IMR-90 (cell line): ENCODE measurements at regions not wholly inside any gene's neighbourhood (a gene's known extent, or its start where the extent isn't known, plus 50 kb on each side); places are given as distances from the start of the nearest gene placed in this dataset.

Experiments used
- ATAC-seq: fragments of 200-7000 bp; cut with Tn5 transposase; 2 replicates; pipeline ENCODE4 v1.9.1; 2020; ENCODE audit warnings: low read depth, mild to moderate bottlenecking, moderate library complexity
- BruUV-seq: library from RNA; stranded (reverse); fragments of 400-500 nt; replicated peaks from 2 replicates; lab custom pipeline; 2021; lab: Mats Ljungman, UMichigan
- CTCF ChIA-PET: fragments of 300-600 bp; formaldehyde crosslinking; extraction: SDS; loops from one replicate; lab custom pipeline; 2021; ENCODE audit warnings: antibody characterized with exemption; lab: Yijun Ruan, JAX
- POLR2A ChIA-PET: fragments of 300-600 bp; sonication (Branson Sonifier 250); formaldehyde crosslinking; loops from one replicate; lab custom pipeline; 2022; ENCODE audit warnings: antibody characterized with exemption; ENCODE audit not compliant: unreplicated experiment; lab: Charles Lee
- DNase-seq: peaks from one replicate; pipeline ENCODE4 v3.0.0; 2013
- H2AFZ ChIP-seq: replicated peaks from 2 replicates; pipeline ENCODE3; 2013; ENCODE audit warnings: low read length, mild to moderate bottlenecking; ENCODE audit not compliant: poor library complexity
- H2AK5ac ChIP-seq: 2 replicates; pipeline ENCODE4 v1.6.1; 2013; ENCODE audit warnings: low read depth, low read length, inconsistent platforms
- H2AK9ac ChIP-seq: replicated peaks from 2 replicates; pipeline ENCODE3; 2013; ENCODE audit warnings: mild to moderate bottlenecking, low read depth, low read length, moderate library complexity; ENCODE audit not compliant: poor library complexity
- H2BK120ac ChIP-seq: 2 replicates; pipeline ENCODE4 v1.6.1; 2013; ENCODE audit warnings: low read depth, low read length, inconsistent platforms
- H2BK15ac ChIP-seq: 3 replicates; pipeline ENCODE4 v1.6.1; 2013; ENCODE audit warnings: low read depth, low read length, inconsistent platforms
- H2BK20ac ChIP-seq: 2 replicates; pipeline ENCODE4 v1.6.1; 2013; ENCODE audit warnings: low read depth, mild to moderate bottlenecking, inconsistent platforms, low read length, moderate library complexity
- H2BK5ac ChIP-seq: 2 replicates; pipeline ENCODE4 v1.6.1; 2013; ENCODE audit warnings: mild to moderate bottlenecking, low read depth, low read length, inconsistent platforms; ENCODE audit not compliant: poor library complexity, severe bottlenecking
- H3K14ac ChIP-seq: replicated peaks from 2 replicates; pipeline ENCODE4 v1.6.1; 2013; ENCODE audit warnings: low read depth, low read length, inconsistent platforms
- H3K18ac ChIP-seq: 2 replicates; pipeline ENCODE4 v1.6.1; 2013; ENCODE audit warnings: low read depth, low read length, control low read depth
- H3K23ac ChIP-seq: 2 replicates; pipeline ENCODE4 v1.6.1; 2013; ENCODE audit warnings: low read depth, low read length, inconsistent platforms
- H3K27ac ChIP-seq: 2 replicates; pipeline ENCODE4 v1.5.1; 2013; ENCODE audit warnings: mild to moderate bottlenecking, control low read depth, low read length; ENCODE audit not compliant: insufficient read depth
- H3K27me3 ChIP-seq: 2 replicates; pipeline ENCODE4 v1.6.1; 2013; ENCODE audit warnings: low read length; ENCODE audit not compliant: control insufficient read depth, insufficient read depth
- H3K36me3 ChIP-seq: 2 replicates; pipeline ENCODE4 v1.6.1; 2013; ENCODE audit warnings: low read length, mixed read lengths; ENCODE audit not compliant: control insufficient read depth, insufficient read depth
- H3K4ac ChIP-seq: 2 replicates; pipeline ENCODE4 v1.6.1; 2013; ENCODE audit warnings: low read depth, low read length, inconsistent platforms
- H3K4me1 ChIP-seq: 2 replicates; pipeline ENCODE4 v1.6.1; 2013; ENCODE audit warnings: low read length, mixed read lengths; ENCODE audit not compliant: control insufficient read depth, insufficient read depth
- H3K4me2 ChIP-seq: 2 replicates; pipeline ENCODE4 v1.6.1; 2013; ENCODE audit warnings: low read depth, mild to moderate bottlenecking, control low read depth, low read length, moderate library complexity
- H3K4me3 ChIP-seq: 2 replicates; pipeline ENCODE4 v1.5.1; 2013; ENCODE audit warnings: low read depth, mild to moderate bottlenecking, control low read depth, low read length, moderate library complexity; ENCODE audit not compliant: insufficient read depth
- H3K56ac ChIP-seq: 2 replicates; pipeline ENCODE4 v1.6.1; 2013; ENCODE audit warnings: low read length, inconsistent platforms; ENCODE audit not compliant: insufficient read depth; ENCODE audit errors: extremely low read depth
- H3K79me1 ChIP-seq, 2 experiments: 2 replicates each; pipeline ENCODE4 v1.6.1; 2013; ENCODE audit warnings: low read length in 2 of 2, inconsistent platforms in 1 of 2, low read depth in 1 of 2
- H3K9ac ChIP-seq: 2 replicates; pipeline ENCODE4 v1.6.1; 2013; ENCODE audit warnings: low read depth, low read length, control low read depth
- H3K9me1 ChIP-seq: 2 replicates; pipeline ENCODE4 v1.6.1; 2013; ENCODE audit warnings: low read length, inconsistent platforms; ENCODE audit not compliant: insufficient read depth
- H3K9me3 ChIP-seq: 2 replicates; pipeline ENCODE4 v1.6.1; 2013; ENCODE audit warnings: low read length; ENCODE audit not compliant: control insufficient read depth, insufficient read depth
- H4K20me1 ChIP-seq: 2 replicates; pipeline ENCODE4 v1.6.1; 2013; ENCODE audit warnings: low read length, inconsistent platforms; ENCODE audit not compliant: insufficient read depth
- H4K5ac ChIP-seq: 2 replicates; pipeline ENCODE4 v1.6.1; 2013; ENCODE audit warnings: mild to moderate bottlenecking, low read depth, low read length, control low read depth
- H4K8ac ChIP-seq, 2 experiments: 2 replicates each; pipeline ENCODE4 v1.6.1; 2013; ENCODE audit warnings: low read depth in 2 of 2, low read length in 2 of 2, control low read depth in 1 of 2, inconsistent platforms in 1 of 2
- H4K91ac ChIP-seq: 2 replicates; pipeline ENCODE4 v1.6.1; 2013; ENCODE audit warnings: low read depth, low read length, inconsistent platforms; ENCODE audit not compliant: insufficient read depth
- BHLHE40 ChIP-seq: fragments of 150-350 bp; IDR thresholded peaks from 2 replicates; pipeline ENCODE4 v1.6.1; 2016; ENCODE audit warnings: mild to moderate bottlenecking, low read depth, low read length
- CEBPB ChIP-seq: IDR thresholded peaks from 2 replicates; pipeline ENCODE4 v1.6.1; 2012; ENCODE audit warnings: low read depth, low read length, improper control_type of control experiment
- CHD1 ChIP-seq: IDR thresholded peaks from 2 replicates; pipeline ENCODE4 v1.6.1; 2012; ENCODE audit warnings: low read depth, low read length, improper control_type of control experiment
- FOS ChIP-seq: fragments of 150-350 bp; IDR thresholded peaks from 2 replicates; pipeline ENCODE4 v1.6.1; 2016; ENCODE audit warnings: low read depth, low read length
- MAFK ChIP-seq: IDR thresholded peaks from 2 replicates; pipeline ENCODE4 v1.6.1; 2012; ENCODE audit warnings: low read depth, low read length, improper control_type of control experiment
- MAZ ChIP-seq: IDR thresholded peaks from 2 replicates; pipeline ENCODE4 v1.6.1; 2012; ENCODE audit warnings: low read depth, mild to moderate bottlenecking, low read length, improper control_type of control experiment, moderate library complexity, borderline replicate concordance
- MXI1 ChIP-seq: IDR thresholded peaks from 2 replicates; pipeline ENCODE4 v1.6.1; 2012; ENCODE audit warnings: low read depth, mild to moderate bottlenecking, low read length, moderate library complexity, borderline replicate concordance
- NFE2L2 ChIP-seq: fragments of 150-350 bp; IDR thresholded peaks from 2 replicates; pipeline ENCODE4 v1.6.1; 2016; ENCODE audit warnings: low read depth, mild to moderate bottlenecking, low read length
- POLR2A ChIP-seq: IDR thresholded peaks from 2 replicates; pipeline ENCODE4 v1.6.1; 2012; ENCODE audit warnings: mild to moderate bottlenecking, low read depth, low read length
- RAD21 ChIP-seq: IDR thresholded peaks from 2 replicates; pipeline ENCODE4 v1.6.1; 2012; ENCODE audit warnings: low read length, improper control_type of control experiment
- RCOR1 ChIP-seq: IDR thresholded peaks from 2 replicates; pipeline ENCODE4 v1.6.1; 2012; ENCODE audit warnings: mild to moderate bottlenecking, low read length, improper control_type of control experiment; ENCODE audit not compliant: insufficient replicate concordance
- RFX5 ChIP-seq: IDR thresholded peaks from 2 replicates; pipeline ENCODE4 v1.8.0; 2012; ENCODE audit warnings: low read depth, mild to moderate bottlenecking, low read length, moderate library complexity
- SMC3 ChIP-seq: fragments of 150-350 bp; IDR thresholded peaks from 2 replicates; pipeline ENCODE4 v1.6.1; 2016; ENCODE audit warnings: low read depth, mild to moderate bottlenecking, antibody characterized with exemption, low read length, moderate library complexity
- dilution Hi-C: fragments of 300-500 bp; cut with HindIII; formaldehyde crosslinking; loops from one replicate; pipeline ENCODE4 v1.14.3; 2018; ENCODE audit warnings: low sequenced_read_pairs; ENCODE audit not compliant: unreplicated experiment
- in situ Hi-C: fragments of 300-500 bp; cut with MboI; formaldehyde crosslinking; loops from 3 replicates; pipeline ENCODE4 v1.14.3; 2019; ENCODE audit warnings: low sequenced_read_pairs, inconsistent platforms, mixed read lengths
- intact Hi-C: fragments of 100-400 bp; cut with micrococcal nuclease; formaldehyde crosslinking; loops from 2 replicates; pipeline ENCODE4 v1.10.0; 2022
- TF ChIP-seq, protein P1 (sequence below): fragments of 150-350 bp; IDR thresholded peaks from 2 replicates; pipeline ENCODE4 v1.6.1; 2016; ENCODE audit warnings: low read depth, mild to moderate bottlenecking, low read length, moderate library complexity, borderline replicate concordance
- TF ChIP-seq, protein P2 (sequence below): fragments of 150-350 bp; IDR thresholded peaks from 2 replicates; pipeline ENCODE4 v1.6.1; 2017; ENCODE audit warnings: mild to moderate bottlenecking, antibody characterized with exemption, low read length, low read depth
- TF ChIP-seq, protein P3 (sequence below): conservative IDR thresholded peaks from 2 replicates; pipeline ENCODE4 v1.5.1; 2012; ENCODE audit warnings: mild to moderate bottlenecking, low read depth, low read length, improper control_type of control experiment

DNA sequence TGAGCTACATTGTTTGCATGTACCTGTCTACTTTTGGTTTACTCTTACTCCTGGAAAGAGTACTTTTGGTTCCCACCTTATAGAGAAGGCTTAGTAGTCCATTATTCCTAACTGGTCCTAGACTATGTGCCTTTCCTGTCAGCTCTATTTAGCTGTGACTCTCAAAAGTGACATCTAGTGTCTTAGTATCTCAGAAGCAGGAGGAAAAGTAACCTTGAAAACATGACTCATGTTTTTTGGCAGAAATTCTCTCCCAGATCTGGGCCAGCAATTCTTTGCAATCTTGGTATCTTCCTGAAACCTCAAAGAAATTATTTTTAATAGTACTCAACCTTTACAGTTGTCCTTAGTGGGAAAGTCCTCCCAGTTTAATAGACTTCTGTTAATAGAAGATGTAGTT, 691.7 kb upstream of the SEMA6A start:
- no peak overlapping the region for H3K23ac ChIP-seq
- no peak overlapping the region for H2AK9ac ChIP-seq
- H3K9ac ChIP-seq, result no peak overlapping the region
- POLR2A ChIA-PET, result no interaction called here
- no peaks in the 10 kb centered on the region for H3K27me3 ChIP-seq
- ATAC-seq, result no peak
- no peaks in the 10 kb centered on the region for H3K9me1 ChIP-seq
- H3K4me3 ChIP-seq, result no peak overlapping the region
- no peaks in the 10 kb centered on the region for H3K79me1 ChIP-seq
- in situ Hi-C loops (no loop called here), dilution Hi-C loops (no loop called here), intact Hi-C loops (no loop called here)
- H2BK15ac ChIP-seq, result no peak overlapping the region
- H3K18ac ChIP-seq, result no peak overlapping the region
- BruUV-seq, result no TSS peak
- H2AK5ac ChIP-seq, result no peak overlapping the region
- H2BK120ac ChIP-seq, result no peak overlapping the region
- H3K4ac ChIP-seq, result no peak overlapping the region
- no peak overlapping the region for H4K5ac ChIP-seq
- no peaks in the 10 kb centered on the region for H4K20me1 ChIP-seq
- no peak overlapping the region for H3K14ac ChIP-seq
- no peak for TF ChIP-seq MAZ
- TF ChIP-seq SMC3, result no peak
- no peak for TF ChIP-seq CEBPB
- TF ChIP-seq, protein P1, sequence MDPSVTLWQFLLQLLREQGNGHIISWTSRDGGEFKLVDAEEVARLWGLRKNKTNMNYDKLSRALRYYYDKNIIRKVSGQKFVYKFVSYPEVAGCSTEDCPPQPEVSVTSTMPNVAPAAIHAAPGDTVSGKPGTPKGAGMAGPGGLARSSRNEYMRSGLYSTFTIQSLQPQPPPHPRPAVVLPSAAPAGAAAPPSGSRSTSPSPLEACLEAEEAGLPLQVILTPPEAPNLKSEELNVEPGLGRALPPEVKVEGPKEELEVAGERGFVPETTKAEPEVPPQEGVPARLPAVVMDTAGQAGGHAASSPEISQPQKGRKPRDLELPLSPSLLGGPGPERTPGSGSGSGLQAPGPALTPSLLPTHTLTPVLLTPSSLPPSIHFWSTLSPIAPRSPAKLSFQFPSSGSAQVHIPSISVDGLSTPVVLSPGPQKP, result no peak
- no peak for TF ChIP-seq MAFK
- TF ChIP-seq RCOR1, result no peak
- TF ChIP-seq MXI1, result no peak
- TF ChIP-seq, protein P2, sequence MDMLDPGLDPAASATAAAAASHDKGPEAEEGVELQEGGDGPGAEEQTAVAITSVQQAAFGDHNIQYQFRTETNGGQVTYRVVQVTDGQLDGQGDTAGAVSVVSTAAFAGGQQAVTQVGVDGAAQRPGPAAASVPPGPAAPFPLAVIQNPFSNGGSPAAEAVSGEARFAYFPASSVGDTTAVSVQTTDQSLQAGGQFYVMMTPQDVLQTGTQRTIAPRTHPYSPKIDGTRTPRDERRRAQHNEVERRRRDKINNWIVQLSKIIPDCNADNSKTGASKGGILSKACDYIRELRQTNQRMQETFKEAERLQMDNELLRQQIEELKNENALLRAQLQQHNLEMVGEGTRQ, result no peak
- TF ChIP-seq, protein P3, sequence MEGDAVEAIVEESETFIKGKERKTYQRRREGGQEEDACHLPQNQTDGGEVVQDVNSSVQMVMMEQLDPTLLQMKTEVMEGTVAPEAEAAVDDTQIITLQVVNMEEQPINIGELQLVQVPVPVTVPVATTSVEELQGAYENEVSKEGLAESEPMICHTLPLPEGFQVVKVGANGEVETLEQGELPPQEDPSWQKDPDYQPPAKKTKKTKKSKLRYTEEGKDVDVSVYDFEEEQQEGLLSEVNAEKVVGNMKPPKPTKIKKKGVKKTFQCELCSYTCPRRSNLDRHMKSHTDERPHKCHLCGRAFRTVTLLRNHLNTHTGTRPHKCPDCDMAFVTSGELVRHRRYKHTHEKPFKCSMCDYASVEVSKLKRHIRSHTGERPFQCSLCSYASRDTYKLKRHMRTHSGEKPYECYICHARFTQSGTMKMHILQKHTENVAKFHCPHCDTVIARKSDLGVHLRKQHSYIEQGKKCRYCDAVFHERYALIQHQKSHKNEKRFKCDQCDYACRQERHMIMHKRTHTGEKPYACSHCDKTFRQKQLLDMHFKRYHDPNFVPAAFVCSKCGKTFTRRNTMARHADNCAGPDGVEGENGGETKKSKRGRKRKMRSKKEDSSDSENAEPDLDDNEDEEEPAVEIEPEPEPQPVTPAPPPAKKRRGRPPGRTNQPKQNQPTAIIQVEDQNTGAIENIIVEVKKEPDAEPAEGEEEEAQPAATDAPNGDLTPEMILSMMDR, result no peak
- no peak for TF ChIP-seq FOS
- no peak for TF ChIP-seq NFE2L2
- TF ChIP-seq CHD1, result no peak
- no peak for TF ChIP-seq RFX5
- TF ChIP-seq POLR2A, result no peak
- no peak for TF ChIP-seq RAD21
- TF ChIP-seq BHLHE40, result no peak
- H3K9me3 ChIP-seq, result peaks cover 4% of the 10 kb centered on the region; the same call in 1 of the 2 replicates
- no peak overlapping the region for H3K56ac ChIP-seq
- no peak overlapping the region for H4K91ac ChIP-seq
- no peak overlapping the region for H2BK5ac ChIP-seq
- no peak overlapping the region for H4K8ac ChIP-seq
- H3K27ac ChIP-seq, result no peak overlapping the region
- CTCF ChIA-PET, result no interaction called here
- H3K36me3 ChIP-seq, result no peaks in the 10 kb centered on the region
- no peak for DNase-seq
- no peaks in the 10 kb centered on the region for H3K4me1 ChIP-seq
- no peak overlapping the region for H2AFZ ChIP-seq
- H2BK20ac ChIP-seq, result no peak overlapping the region
- no peak overlapping the region for H3K4me2 ChIP-seq
